HEK293 (cell line): ENCODE measurements at regions not wholly inside any gene's neighbourhood (a gene's known extent, or its start where the extent isn't known, plus 50 kb on each side); places are given as distances from the start of the nearest gene placed in this dataset.
A peak's percentile ranks its signal among the peaks of the same experiment; 100 is the strongest.

ENCODE experiments used
- CTCF ChIA-PET: fragments of 350-600 bp; formaldehyde crosslinking; extraction: SDS; loops from one replicate; lab custom pipeline; 2021; ENCODE audit warnings: antibody characterized with exemption; lab: Yijun Ruan, JAX
- POLR2A ChIA-PET: fragments of 300-600 bp; formaldehyde crosslinking; extraction: SDS; loops from one replicate; lab custom pipeline; 2020; ENCODE audit warnings: antibody characterized with exemption, inconsistent platforms; lab: Yijun Ruan, JAX
- H3K27ac ChIP-seq: fragments of 200-500 bp; sonication (Bioruptor generic); 2 replicates; pipeline ENCODE4 v1.5.1; 2014; ENCODE audit warnings: low read depth, low read length, control low read depth, inconsistent platforms; ENCODE audit errors: extremely low read depth
- H3K36me3 ChIP-seq, 2 experiments: fragments of 200-500 bp in 1 of 2; sonication (Bioruptor generic) in 1 of 2; 1 replicate in 1 of 2; 2 replicates in 1 of 2; pipeline ENCODE4 v1.5.1; 2014 to 2017; ENCODE audit warnings: inconsistent platforms in 2 of 2, low read length in 2 of 2; ENCODE audit not compliant: control insufficient read depth in 2 of 2, insufficient read depth in 1 of 2
- H3K4me1 ChIP-seq: fragments of 200-500 bp; sonication (Bioruptor generic); 2 replicates; pipeline ENCODE4 v1.5.1; 2014; ENCODE audit warnings: mild to moderate bottlenecking, low read length, inconsistent platforms; ENCODE audit not compliant: control insufficient read depth, insufficient read depth
- H3K4me3 ChIP-seq: 2 replicates; pipeline ENCODE4 v1.5.1; 2011; ENCODE audit warnings: low read depth, mild to moderate bottlenecking, control low read depth, low read length, moderate library complexity
- H3K9me3 ChIP-seq: fragments of 200-500 bp; sonication (Bioruptor generic); 2 replicates; pipeline ENCODE4 v1.5.1; 2014; ENCODE audit warnings: low read depth, low read length, inconsistent platforms; ENCODE audit not compliant: control insufficient read depth, insufficient read depth
- HOXD13 ChIP-seq: sonication (generic); formaldehyde crosslinking; IDR thresholded peaks from 2 replicates; pipeline ENCODE4 v1.8.0; 2022; ENCODE audit warnings: missing genetic modification reagents, borderline replicate concordance
- MEIS1 ChIP-seq: sonication (generic); formaldehyde crosslinking; IDR thresholded peaks from 2 replicates; pipeline ENCODE4 v1.8.1; 2022; ENCODE audit warnings: missing genetic modification reagents, mild to moderate bottlenecking, borderline replicate concordance
- MZF1 ChIP-seq: fragments of 450-650 bp; formaldehyde crosslinking; IDR thresholded peaks from 2 replicates; pipeline ENCODE4 v1.5.1; 2017; ENCODE audit warnings: missing biosample characterization, missing genetic modification characterization, borderline replicate concordance
- REPIN1 ChIP-seq: fragments of 450-650 bp; formaldehyde crosslinking; IDR thresholded peaks from 2 replicates; pipeline ENCODE4 v1.5.1; 2017; ENCODE audit warnings: missing biosample characterization, missing genetic modification characterization, low read depth
- SP7 ChIP-seq: fragments of 450-650 bp; formaldehyde crosslinking; IDR thresholded peaks from 2 replicates; pipeline ENCODE4 v1.5.1; 2016; ENCODE audit warnings: missing biosample characterization, missing genetic modification characterization
- YY2 ChIP-seq: fragments of 450-650 bp; formaldehyde crosslinking; IDR thresholded peaks from 2 replicates; pipeline ENCODE4 v1.5.1; 2016; ENCODE audit warnings: missing biosample characterization, missing genetic modification characterization
- ZBTB1 ChIP-seq: fragments of 450-650 bp; formaldehyde crosslinking; IDR thresholded peaks from 2 replicates; pipeline ENCODE4 v1.5.1; 2016; ENCODE audit warnings: missing biosample characterization, missing genetic modification characterization
- ZBTB17 ChIP-seq: fragments of 450-650 bp; formaldehyde crosslinking; IDR thresholded peaks from 2 replicates; pipeline ENCODE4 v1.5.1; 2016; ENCODE audit warnings: missing biosample characterization, missing genetic modification characterization
- ZBTB20 ChIP-seq: fragments of 450-650 bp; formaldehyde crosslinking; IDR thresholded peaks from 2 replicates; pipeline ENCODE4 v1.5.1; 2016; ENCODE audit warnings: missing biosample characterization, missing genetic modification characterization
- ZFP69B ChIP-seq: fragments of 450-650 bp; formaldehyde crosslinking; IDR thresholded peaks from 2 replicates; pipeline ENCODE4 v1.5.1; 2016; ENCODE audit warnings: missing biosample characterization, missing genetic modification characterization
- ZNF133 ChIP-seq: fragments of 450-650 bp; formaldehyde crosslinking; IDR thresholded peaks from 2 replicates; pipeline ENCODE4 v1.5.1; 2016; ENCODE audit warnings: missing biosample characterization, missing genetic modification characterization
- ZNF239 ChIP-seq: fragments of 450-650 bp; formaldehyde crosslinking; IDR thresholded peaks from 2 replicates; pipeline ENCODE4 v1.5.1; 2016; ENCODE audit warnings: missing biosample characterization, missing genetic modification characterization
- ZNF335 ChIP-seq: fragments of 450-650 bp; formaldehyde crosslinking; conservative IDR thresholded peaks from 2 replicates; pipeline ENCODE4 v1.5.1; 2016; ENCODE audit warnings: missing biosample characterization, missing genetic modification characterization
- ZNF362 ChIP-seq: fragments of 450-650 bp; formaldehyde crosslinking; IDR thresholded peaks from 2 replicates; pipeline ENCODE4 v1.5.1; 2016; ENCODE audit warnings: missing biosample characterization, missing genetic modification characterization
- ZNF48 ChIP-seq: fragments of 450-650 bp; formaldehyde crosslinking; IDR thresholded peaks from 2 replicates; pipeline ENCODE4 v1.5.1; 2016; ENCODE audit warnings: missing biosample characterization, missing genetic modification characterization
- ZNF548 ChIP-seq: fragments of 450-650 bp; formaldehyde crosslinking; IDR thresholded peaks from 2 replicates; pipeline ENCODE4 v1.5.1; 2016; ENCODE audit warnings: missing biosample characterization, missing genetic modification characterization
- ZNF629 ChIP-seq: fragments of 450-650 bp; formaldehyde crosslinking; IDR thresholded peaks from 2 replicates; pipeline ENCODE4 v1.5.1; 2017; ENCODE audit warnings: missing biosample characterization, missing genetic modification characterization
- ZNF830 ChIP-seq: fragments of 450-650 bp; IDR thresholded peaks from 2 replicates; pipeline ENCODE4 v1.5.0; 2018; ENCODE audit warnings: missing biosample characterization, missing genetic modification characterization, low read depth, mild to moderate bottlenecking, moderate library complexity
- TF ChIP-seq, protein P1 (sequence below): fragments of 450-650 bp; formaldehyde crosslinking; IDR thresholded peaks from 2 replicates; pipeline ENCODE4 v1.5.1; 2017; ENCODE audit warnings: missing biosample characterization, missing genetic modification characterization
- TF ChIP-seq, protein P2 (sequence below): fragments of 450-650 bp; formaldehyde crosslinking; conservative IDR thresholded peaks from 2 replicates; pipeline ENCODE4 v1.5.1; 2016; ENCODE audit warnings: low read depth, missing biosample characterization, missing genetic modification characterization
- TF ChIP-seq, protein P3 (sequence below): fragments of 450-650 bp; formaldehyde crosslinking; IDR thresholded peaks from 2 replicates; pipeline ENCODE4 v1.5.1; 2016; ENCODE audit warnings: missing biosample characterization, missing genetic modification characterization
- TF ChIP-seq, protein P4 (sequence below): fragments of 450-650 bp; formaldehyde crosslinking; IDR thresholded peaks from 2 replicates; pipeline ENCODE4 v1.5.1; 2016; ENCODE audit warnings: missing biosample characterization, missing genetic modification characterization, borderline replicate concordance
- TF ChIP-seq, protein P5 (sequence below): fragments of 450-650 bp; formaldehyde crosslinking; IDR thresholded peaks from 2 replicates; pipeline ENCODE4 v1.5.1; 2016; ENCODE audit warnings: missing biosample characterization, missing genetic modification characterization

- TF ChIP-seq, protein P1, sequence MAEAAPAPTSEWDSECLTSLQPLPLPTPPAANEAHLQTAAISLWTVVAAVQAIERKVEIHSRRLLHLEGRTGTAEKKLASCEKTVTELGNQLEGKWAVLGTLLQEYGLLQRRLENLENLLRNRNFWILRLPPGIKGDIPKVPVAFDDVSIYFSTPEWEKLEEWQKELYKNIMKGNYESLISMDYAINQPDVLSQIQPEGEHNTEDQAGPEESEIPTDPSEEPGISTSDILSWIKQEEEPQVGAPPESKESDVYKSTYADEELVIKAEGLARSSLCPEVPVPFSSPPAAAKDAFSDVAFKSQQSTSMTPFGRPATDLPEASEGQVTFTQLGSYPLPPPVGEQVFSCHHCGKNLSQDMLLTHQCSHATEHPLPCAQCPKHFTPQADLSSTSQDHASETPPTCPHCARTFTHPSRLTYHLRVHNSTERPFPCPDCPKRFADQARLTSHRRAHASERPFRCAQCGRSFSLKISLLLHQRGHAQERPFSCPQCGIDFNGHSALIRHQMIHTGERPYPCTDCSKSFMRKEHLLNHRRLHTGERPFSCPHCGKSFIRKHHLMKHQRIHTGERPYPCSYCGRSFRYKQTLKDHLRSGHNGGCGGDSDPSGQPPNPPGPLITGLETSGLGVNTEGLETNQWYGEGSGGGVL (tag by site-specific recombination) = peak; percentile 57; the same call in 1 of the 2 replicates
- TF ChIP-seq, protein P2, sequence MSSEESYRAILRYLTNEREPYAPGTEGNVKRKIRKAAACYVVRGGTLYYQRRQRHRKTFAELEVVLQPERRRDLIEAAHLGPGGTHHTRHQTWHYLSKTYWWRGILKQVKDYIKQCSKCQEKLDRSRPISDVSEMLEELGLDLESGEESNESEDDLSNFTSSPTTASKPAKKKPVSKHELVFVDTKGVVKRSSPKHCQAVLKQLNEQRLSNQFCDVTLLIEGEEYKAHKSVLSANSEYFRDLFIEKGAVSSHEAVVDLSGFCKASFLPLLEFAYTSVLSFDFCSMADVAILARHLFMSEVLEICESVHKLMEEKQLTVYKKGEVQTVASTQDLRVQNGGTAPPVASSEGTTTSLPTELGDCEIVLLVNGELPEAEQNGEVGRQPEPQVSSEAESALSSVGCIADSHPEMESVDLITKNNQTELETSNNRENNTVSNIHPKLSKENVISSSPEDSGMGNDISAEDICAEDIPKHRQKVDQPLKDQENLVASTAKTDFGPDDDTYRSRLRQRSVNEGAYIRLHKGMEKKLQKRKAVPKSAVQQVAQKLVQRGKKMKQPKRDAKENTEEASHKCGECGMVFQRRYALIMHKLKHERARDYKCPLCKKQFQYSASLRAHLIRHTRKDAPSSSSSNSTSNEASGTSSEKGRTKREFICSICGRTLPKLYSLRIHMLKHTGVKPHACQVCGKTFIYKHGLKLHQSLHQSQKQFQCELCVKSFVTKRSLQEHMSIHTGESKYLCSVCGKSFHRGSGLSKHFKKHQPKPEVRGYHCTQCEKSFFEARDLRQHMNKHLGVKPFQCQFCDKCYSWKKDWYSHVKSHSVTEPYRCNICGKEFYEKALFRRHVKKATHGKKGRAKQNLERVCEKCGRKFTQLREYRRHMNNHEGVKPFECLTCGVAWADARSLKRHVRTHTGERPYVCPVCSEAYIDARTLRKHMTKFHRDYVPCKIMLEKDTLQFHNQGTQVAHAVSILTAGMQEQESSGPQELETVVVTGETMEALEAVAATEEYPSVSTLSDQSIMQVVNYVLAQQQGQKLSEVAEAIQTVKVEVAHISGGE (tag by site-specific recombination) = no peak
- peak; percentile 96 for TF ChIP-seq HOXD13
- no peak for TF ChIP-seq ZBTB17
- peak; percentile 70 for TF ChIP-seq ZBTB1 (tag by site-specific recombination)
- TF ChIP-seq ZNF48 = no peak
- no peak for TF ChIP-seq ZBTB20 (tag by site-specific recombination)
- TF ChIP-seq, all 188 proteins: peak for 79
These were observed 701.6 kb upstream of the ANKRD30A start (continued) for GRCh38 chr10:36423821-36424248.

GRCh38 chr10:36421992-36422391 is 703.4 kb upstream of the ANKRD30A start:
- POLR2A ChIA-PET = no interaction called here
- peaks cover 22% of the 10 kb centered on the region for H3K4me1 ChIP-seq
- no peak overlapping the region; the same call in 1 of the 2 replicates for H3K27ac ChIP-seq
- no peaks in the 10 kb centered on the region for H3K9me3 ChIP-seq
- CTCF ChIA-PET = no interaction called here
- no peak overlapping the region for H3K4me3 ChIP-seq
- H3K36me3 ChIP-seq = no peaks in the 10 kb centered on the region
- TF ChIP-seq, protein P3, sequence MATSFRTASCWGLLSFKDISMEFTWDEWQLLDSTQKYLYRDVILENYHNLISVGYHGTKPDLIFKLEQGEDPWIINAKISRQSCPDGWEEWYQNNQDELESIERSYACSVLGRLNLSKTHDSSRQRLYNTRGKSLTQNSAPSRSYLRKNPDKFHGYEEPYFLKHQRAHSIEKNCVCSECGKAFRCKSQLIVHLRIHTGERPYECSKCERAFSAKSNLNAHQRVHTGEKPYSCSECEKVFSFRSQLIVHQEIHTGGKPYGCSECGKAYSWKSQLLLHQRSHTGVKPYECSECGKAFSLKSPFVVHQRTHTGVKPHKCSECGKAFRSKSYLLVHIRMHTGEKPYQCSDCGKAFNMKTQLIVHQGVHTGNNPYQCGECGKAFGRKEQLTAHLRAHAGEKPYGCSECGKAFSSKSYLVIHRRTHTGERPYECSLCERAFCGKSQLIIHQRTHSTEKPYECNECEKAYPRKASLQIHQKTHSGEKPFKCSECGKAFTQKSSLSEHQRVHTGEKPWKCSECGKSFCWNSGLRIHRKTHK (tag by site-specific recombination) = no peak
- TF ChIP-seq, protein P4, sequence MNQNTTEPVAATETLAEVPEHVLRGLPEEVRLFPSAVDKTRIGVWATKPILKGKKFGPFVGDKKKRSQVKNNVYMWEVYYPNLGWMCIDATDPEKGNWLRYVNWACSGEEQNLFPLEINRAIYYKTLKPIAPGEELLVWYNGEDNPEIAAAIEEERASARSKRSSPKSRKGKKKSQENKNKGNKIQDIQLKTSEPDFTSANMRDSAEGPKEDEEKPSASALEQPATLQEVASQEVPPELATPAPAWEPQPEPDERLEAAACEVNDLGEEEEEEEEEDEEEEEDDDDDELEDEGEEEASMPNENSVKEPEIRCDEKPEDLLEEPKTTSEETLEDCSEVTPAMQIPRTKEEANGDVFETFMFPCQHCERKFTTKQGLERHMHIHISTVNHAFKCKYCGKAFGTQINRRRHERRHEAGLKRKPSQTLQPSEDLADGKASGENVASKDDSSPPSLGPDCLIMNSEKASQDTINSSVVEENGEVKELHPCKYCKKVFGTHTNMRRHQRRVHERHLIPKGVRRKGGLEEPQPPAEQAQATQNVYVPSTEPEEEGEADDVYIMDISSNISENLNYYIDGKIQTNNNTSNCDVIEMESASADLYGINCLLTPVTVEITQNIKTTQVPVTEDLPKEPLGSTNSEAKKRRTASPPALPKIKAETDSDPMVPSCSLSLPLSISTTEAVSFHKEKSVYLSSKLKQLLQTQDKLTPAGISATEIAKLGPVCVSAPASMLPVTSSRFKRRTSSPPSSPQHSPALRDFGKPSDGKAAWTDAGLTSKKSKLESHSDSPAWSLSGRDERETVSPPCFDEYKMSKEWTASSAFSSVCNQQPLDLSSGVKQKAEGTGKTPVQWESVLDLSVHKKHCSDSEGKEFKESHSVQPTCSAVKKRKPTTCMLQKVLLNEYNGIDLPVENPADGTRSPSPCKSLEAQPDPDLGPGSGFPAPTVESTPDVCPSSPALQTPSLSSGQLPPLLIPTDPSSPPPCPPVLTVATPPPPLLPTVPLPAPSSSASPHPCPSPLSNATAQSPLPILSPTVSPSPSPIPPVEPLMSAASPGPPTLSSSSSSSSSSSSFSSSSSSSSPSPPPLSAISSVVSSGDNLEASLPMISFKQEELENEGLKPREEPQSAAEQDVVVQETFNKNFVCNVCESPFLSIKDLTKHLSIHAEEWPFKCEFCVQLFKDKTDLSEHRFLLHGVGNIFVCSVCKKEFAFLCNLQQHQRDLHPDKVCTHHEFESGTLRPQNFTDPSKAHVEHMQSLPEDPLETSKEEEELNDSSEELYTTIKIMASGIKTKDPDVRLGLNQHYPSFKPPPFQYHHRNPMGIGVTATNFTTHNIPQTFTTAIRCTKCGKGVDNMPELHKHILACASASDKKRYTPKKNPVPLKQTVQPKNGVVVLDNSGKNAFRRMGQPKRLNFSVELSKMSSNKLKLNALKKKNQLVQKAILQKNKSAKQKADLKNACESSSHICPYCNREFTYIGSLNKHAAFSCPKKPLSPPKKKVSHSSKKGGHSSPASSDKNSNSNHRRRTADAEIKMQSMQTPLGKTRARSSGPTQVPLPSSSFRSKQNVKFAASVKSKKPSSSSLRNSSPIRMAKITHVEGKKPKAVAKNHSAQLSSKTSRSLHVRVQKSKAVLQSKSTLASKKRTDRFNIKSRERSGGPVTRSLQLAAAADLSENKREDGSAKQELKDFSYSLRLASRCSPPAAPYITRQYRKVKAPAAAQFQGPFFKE (tag by site-specific recombination) = no peak
- TF ChIP-seq ZNF548 (tag by site-specific recombination) = no peak
- no peak for TF ChIP-seq MZF1 (tag by site-specific recombination)
- no peak for TF ChIP-seq ZFP69B (tag by site-specific recombination)
- TF ChIP-seq SP7 = no peak
- no peak for TF ChIP-seq ZNF239
- TF ChIP-seq MEIS1 = no peak
- TF ChIP-seq REPIN1 (tag by site-specific recombination) = no peak
- TF ChIP-seq ZNF133 (tag by site-specific recombination) = no peak
- no peak for TF ChIP-seq ZNF830 (tag by site-specific recombination)
- no peak for TF ChIP-seq ZNF335 (tag by site-specific recombination)
- no peak for TF ChIP-seq YY2 (tag by site-specific recombination)
- TF ChIP-seq ZNF362 (tag by site-specific recombination) = no peak
- no peak for TF ChIP-seq ZNF629
- TF ChIP-seq, protein P5, sequence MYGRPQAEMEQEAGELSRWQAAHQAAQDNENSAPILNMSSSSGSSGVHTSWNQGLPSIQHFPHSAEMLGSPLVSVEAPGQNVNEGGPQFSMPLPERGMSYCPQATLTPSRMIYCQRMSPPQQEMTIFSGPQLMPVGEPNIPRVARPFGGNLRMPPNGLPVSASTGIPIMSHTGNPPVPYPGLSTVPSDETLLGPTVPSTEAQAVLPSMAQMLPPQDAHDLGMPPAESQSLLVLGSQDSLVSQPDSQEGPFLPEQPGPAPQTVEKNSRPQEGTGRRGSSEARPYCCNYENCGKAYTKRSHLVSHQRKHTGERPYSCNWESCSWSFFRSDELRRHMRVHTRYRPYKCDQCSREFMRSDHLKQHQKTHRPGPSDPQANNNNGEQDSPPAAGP (tag by site-specific recombination) = no peak
